GM12878 (cell line): ENCODE measurements at regions not wholly inside any gene's neighbourhood (a gene's known extent, or its start where the extent isn't known, plus 50 kb on each side); places are given as distances from the start of the nearest gene placed in this dataset.

Experiments
- PRDM15 ChIP-seq: fragments of 450-650 bp; formaldehyde crosslinking; IDR thresholded peaks from 2 replicates; pipeline ENCODE4 v1.4.0; 2020; ENCODE audit warnings: mild to moderate bottlenecking, moderate library complexity
- TAF1 ChIP-seq: IDR thresholded peaks from 2 replicates; pipeline ENCODE4 v1.6.1; 2011; ENCODE audit warnings: mild to moderate bottlenecking, low read depth, low read length, borderline replicate concordance

- no peak for TF ChIP-seq PRDM15 (CRISPR knock-in tag)
- TF ChIP-seq TAF1: no peak
These were observed 65.0 kb downstream of the PITPNM2 start for GRCh38 chr12:123085730-123086487.
